Parathyroid adenoma (tissue), 2 donors: ENCODE measurements at regions not wholly inside any gene's neighbourhood (a gene's known extent, or its start where the extent isn't known, plus 50 kb on each side); places are given as distances from the start of the nearest gene placed in this dataset.

Source experiments
- H2AFZ ChIP-seq: fragments of 300-600 bp; sonication (generic); one replicate; pipeline ENCODE4 v1.7.0; 2017; ENCODE audit warnings: antibody characterized with exemption, mild to moderate bottlenecking
- H3K27ac ChIP-seq: fragments of 300-600 bp; sonication (generic); one replicate; pipeline ENCODE4 v1.7.0; 2017
- H3K27me3 ChIP-seq: fragments of 300-600 bp; sonication (generic); one replicate; pipeline ENCODE4 v1.7.0; 2017; ENCODE audit warnings: low read length; ENCODE audit not compliant: control insufficient read depth, insufficient read depth
- H3K36me3 ChIP-seq: fragments of 300-600 bp; sonication (generic); one replicate; pipeline ENCODE4 v1.7.0; 2017; ENCODE audit warnings: low read length; ENCODE audit not compliant: control insufficient read depth, insufficient read depth
- H3K4me1 ChIP-seq: fragments of 300-600 bp; sonication (generic); one replicate; pipeline ENCODE4 v1.7.0; 2017; ENCODE audit warnings: control low read depth
- H3K4me2 ChIP-seq: fragments of 300-600 bp; sonication (generic); one replicate; pipeline ENCODE4 v1.7.0; 2017; ENCODE audit warnings: low read length
- H3K4me3 ChIP-seq: fragments of 300-600 bp; sonication (generic); one replicate; pipeline ENCODE4 v1.7.0; 2017; ENCODE audit warnings: low read depth, low read length
- H3K79me2 ChIP-seq: fragments of 300-600 bp; sonication (generic); one replicate; pipeline ENCODE4 v1.7.0; 2017; ENCODE audit warnings: control low read depth
- H3K9ac ChIP-seq: fragments of 300-600 bp; sonication (generic); one replicate; pipeline ENCODE4 v1.7.0; 2017; ENCODE audit warnings: mild to moderate bottlenecking
- H3K9me3 ChIP-seq: fragments of 300-600 bp; sonication (generic); one replicate; pipeline ENCODE4 v1.7.0; 2017; ENCODE audit warnings: low read length; ENCODE audit not compliant: control insufficient read depth
- TF ChIP-seq, protein P1 (sequence below): fragments of 300-600 bp; sonication (generic); IDR thresholded peaks from one replicate; pipeline ENCODE4 v1.7.0; 2017; ENCODE audit warnings: antibody characterized with exemption, mild to moderate bottlenecking
- donor health status: primary hyperparathyroidism.

DNA sequence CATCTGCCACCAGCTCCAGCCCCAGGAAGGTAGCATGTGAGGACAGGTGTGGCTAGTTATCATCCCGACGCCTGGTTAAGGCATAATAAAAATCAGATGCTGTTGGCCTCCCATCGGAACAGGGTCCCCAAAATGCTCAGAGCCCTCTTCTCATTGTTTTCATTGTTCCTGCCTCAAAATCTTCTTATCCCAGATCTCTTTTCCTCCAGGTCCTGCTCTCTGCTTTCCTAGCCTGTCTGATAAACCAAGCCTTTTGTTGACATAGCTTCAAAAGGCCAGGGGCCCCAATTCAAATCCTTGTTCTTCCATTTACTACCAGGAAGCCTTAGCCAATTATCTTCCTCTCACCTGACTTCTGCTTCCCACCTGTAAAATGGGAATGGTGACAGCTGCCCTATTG, 130.1 kb upstream of the ADRA1B start:
- no peaks in the 10 kb centered on the region for H3K4me1 ChIP-seq
- no peaks in the 10 kb centered on the region for H3K27me3 ChIP-seq

DNA sequence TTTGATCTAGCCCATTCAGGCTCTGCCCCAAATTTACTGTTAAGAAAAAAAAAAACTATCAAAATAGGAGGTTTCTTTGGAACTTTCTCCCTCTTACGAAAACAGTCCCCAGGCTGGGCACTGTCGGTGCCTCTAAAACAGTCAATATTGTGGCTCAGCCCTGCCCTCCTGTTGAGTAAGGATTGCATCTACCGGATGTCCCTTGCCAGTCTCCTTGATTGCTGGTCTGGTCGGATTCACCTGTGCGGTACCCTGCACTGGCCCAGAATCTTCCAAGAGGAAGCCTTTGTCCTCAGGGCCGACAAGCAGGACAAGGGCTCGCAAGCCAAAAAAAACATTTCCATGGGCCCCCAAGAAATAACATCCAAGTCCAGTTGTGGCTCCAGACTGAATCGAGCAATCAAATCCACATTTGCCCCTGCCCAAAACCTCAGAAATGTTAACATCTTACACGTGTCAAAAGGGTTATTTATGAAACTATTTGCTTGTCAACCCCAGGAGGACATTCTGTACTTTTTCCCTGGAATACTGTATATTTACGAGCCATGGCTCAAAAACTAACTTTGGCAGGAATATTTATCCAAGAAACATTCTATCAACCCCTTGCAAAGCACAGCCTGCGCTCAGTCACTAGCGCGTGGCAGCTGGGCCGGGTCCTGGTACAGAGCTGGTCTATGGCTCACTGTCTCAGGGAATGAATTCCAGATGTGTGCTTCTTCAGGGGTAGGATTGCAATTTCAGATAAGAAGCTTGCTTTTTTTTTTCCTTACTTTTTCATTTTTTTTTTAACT, 129.2 kb upstream of the ADRA1B start:
- Histone ChIP-seq H3K4me3 (no peak overlapping the region), H3K36me3 (no peaks in the 10 kb centered on the region), H3K79me2 (no peaks in the 10 kb centered on the region), H3K27me3 (no peaks in the 10 kb centered on the region), H3K27ac (no peak overlapping the region), H3K9me3 (no peaks in the 10 kb centered on the region), H3K4me1 (no peaks in the 10 kb centered on the region), H3K4me2 (no peak overlapping the region), H3K9ac (no peak overlapping the region), H2AFZ (no peak overlapping the region)
- TF ChIP-seq, protein P1, sequence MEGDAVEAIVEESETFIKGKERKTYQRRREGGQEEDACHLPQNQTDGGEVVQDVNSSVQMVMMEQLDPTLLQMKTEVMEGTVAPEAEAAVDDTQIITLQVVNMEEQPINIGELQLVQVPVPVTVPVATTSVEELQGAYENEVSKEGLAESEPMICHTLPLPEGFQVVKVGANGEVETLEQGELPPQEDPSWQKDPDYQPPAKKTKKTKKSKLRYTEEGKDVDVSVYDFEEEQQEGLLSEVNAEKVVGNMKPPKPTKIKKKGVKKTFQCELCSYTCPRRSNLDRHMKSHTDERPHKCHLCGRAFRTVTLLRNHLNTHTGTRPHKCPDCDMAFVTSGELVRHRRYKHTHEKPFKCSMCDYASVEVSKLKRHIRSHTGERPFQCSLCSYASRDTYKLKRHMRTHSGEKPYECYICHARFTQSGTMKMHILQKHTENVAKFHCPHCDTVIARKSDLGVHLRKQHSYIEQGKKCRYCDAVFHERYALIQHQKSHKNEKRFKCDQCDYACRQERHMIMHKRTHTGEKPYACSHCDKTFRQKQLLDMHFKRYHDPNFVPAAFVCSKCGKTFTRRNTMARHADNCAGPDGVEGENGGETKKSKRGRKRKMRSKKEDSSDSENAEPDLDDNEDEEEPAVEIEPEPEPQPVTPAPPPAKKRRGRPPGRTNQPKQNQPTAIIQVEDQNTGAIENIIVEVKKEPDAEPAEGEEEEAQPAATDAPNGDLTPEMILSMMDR = no peak

More for the DNA sequence above, 130.1 kb upstream of the ADRA1B start:
- no peak overlapping the region for H3K9ac ChIP-seq
- no peaks in the 10 kb centered on the region for H3K79me2 ChIP-seq
- TF ChIP-seq, protein P1 = no peak
- H2AFZ ChIP-seq = no peak overlapping the region
- H3K36me3 ChIP-seq = no peaks in the 10 kb centered on the region
- no peak overlapping the region for H3K27ac ChIP-seq
- no peak overlapping the region for H3K4me3 ChIP-seq
- no peaks in the 10 kb centered on the region for H3K9me3 ChIP-seq
- no peak overlapping the region for H3K4me2 ChIP-seq

DNA sequence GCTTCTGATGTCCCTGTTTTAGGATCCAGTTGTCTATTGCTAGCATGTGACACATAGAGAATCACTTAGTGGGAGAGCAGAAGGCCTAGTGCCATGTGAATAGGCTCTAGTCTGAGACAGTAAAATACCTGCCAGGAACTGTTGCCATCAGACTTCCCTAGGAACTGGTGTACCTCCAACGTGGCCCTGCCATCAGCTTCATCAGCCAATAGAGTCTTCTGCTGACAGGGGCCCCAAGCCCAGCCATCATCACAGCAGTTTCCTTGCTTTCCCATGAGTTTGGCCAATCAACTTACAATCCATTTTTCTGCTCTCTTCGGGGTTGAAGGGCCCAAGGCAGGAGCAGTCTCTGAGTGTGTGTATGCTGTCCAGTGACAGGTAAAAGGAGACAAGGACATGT, 128.4 kb upstream of the ADRA1B start:
- TF ChIP-seq, protein P1 = no peak
- Histone ChIP-seq H3K9me3 (no peaks in the 10 kb centered on the region), H3K27ac (no peak overlapping the region), H2AFZ (no peak overlapping the region), H3K4me2 (no peak overlapping the region), H3K36me3 (no peaks in the 10 kb centered on the region), H3K79me2 (no peaks in the 10 kb centered on the region), H3K27me3 (no peaks in the 10 kb centered on the region), H3K4me1 (no peaks in the 10 kb centered on the region), H3K4me3 (no peak overlapping the region), H3K9ac (no peak overlapping the region)

DNA sequence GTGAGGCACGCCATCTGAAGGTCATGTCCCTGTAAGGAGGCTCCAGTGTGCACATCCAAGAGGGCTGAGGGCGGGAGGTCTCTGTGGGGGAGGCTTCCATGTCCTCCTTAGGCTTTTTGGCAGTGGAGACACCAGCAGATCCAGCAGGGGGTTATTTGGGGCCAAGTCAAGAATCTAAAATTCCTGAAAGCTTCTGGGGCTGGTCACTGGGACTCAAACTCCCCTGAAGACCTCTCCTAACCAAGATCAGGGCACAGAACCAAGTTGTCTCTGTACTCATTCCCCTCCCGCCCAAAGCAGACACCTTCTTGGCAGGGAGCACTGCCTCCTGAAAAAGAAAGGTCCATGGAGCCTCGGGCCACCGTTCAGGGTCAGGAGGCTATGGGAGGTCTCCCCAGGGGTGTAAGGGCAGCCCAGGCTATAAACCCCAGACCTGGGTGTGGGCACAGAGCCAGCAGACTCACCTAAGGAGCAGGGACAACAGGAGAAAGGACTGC, 127.4 kb upstream of the ADRA1B start:
- Histone ChIP-seq H3K79me2 (no peaks in the 10 kb centered on the region), H3K4me2 (no peak overlapping the region), H3K4me3 (no peak overlapping the region), H3K9ac (no peak overlapping the region), H3K4me1 (no peaks in the 10 kb centered on the region), H3K9me3 (no peaks in the 10 kb centered on the region), H3K36me3 (no peaks in the 10 kb centered on the region), H2AFZ (no peak overlapping the region), H3K27ac (no peak overlapping the region), H3K27me3 (no peaks in the 10 kb centered on the region)
- TF ChIP-seq, protein P1 = no peak

DNA sequence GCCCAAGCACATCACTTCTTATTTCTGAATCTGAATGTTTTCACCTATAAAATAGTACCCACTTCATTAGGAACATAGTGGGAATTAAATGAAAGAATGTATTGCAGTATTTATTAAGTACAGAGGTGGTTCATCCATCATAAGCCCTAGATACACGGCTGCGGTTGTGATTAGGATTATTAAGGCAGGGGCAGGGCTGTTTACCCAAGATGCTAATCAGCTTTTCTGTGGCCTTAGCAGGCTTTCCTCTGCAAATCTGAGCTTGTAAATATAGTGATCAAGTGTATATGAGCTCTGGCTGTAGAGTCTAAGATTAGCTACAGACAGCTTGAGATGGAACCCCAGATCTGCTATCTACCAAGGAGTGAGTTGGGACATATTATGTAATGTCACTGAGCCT, 124.1 kb upstream of the ADRA1B start:
- Histone ChIP-seq H3K4me2 (no peak overlapping the region), H3K79me2 (no peaks in the 10 kb centered on the region), H3K4me1 (no peaks in the 10 kb centered on the region), H2AFZ (no peak overlapping the region), H3K27ac (no peak overlapping the region), H3K27me3 (no peaks in the 10 kb centered on the region), H3K4me3 (no peak overlapping the region), H3K9me3 (no peaks in the 10 kb centered on the region), H3K9ac (no peak overlapping the region), H3K36me3 (no peaks in the 10 kb centered on the region)
- TF ChIP-seq, protein P1 = no peak
